ENCODE measurements at regions not wholly inside any gene's neighbourhood (a gene's known extent, or its start where the extent isn't known, plus 50 kb on each side); places are given as distances from the start of the nearest gene placed in this dataset.

GRCh38 chr18:76771192-76771799 lies 51.1 kb upstream of the ZNF236 start:
- DNase-seq (ENCODE audit: low read depth in 4 of 6, low spot score in 6 of 6), result peak in 2 of 6 donors; percentile 38 to 45
- Histone ChIP-seq H3K27me3 (ENCODE audit: control insufficient read depth, insufficient read depth, low read length) (no peaks in the 10 kb centered on the region), H3K4me1 (ENCODE audit: control insufficient read depth, insufficient read depth, low read length) (peaks cover 7% of the 10 kb centered on the region), H3K36me3 (ENCODE audit: control insufficient read depth, insufficient read depth, low read length) (no peaks in the 10 kb centered on the region), H3K4me3 (ENCODE audit: low read depth, low read length) (no peak overlapping the region), H3K27ac (ENCODE audit: low read depth, low read length) (peak overlapping the region; percentile 79), H3K9me3 (ENCODE audit: control insufficient read depth, insufficient read depth, low read length) (no peaks in the 10 kb centered on the region)
- WGBS (ENCODE audit: insufficient coverage), result 58% methylated on average over 7 of the region's 13 CpGs

- H3K36me3 ChIP-seq (ENCODE audit: control insufficient read depth, insufficient read depth, low read length), result no peaks in the 10 kb centered on the region
- no peaks in the 10 kb centered on the region for H3K9me3 ChIP-seq (ENCODE audit: control insufficient read depth, insufficient read depth, low read length)
- H3K27me3 ChIP-seq (ENCODE audit: control insufficient read depth, insufficient read depth, low read length), result no peaks in the 10 kb centered on the region
- H3K4me1 ChIP-seq (ENCODE audit: control insufficient read depth, insufficient read depth, low read length), result peaks cover 16% of the 10 kb centered on the region
- H3K4me3 ChIP-seq (ENCODE audit: low read depth, low read length), result no peak overlapping the region
- no peak for DNase-seq (ENCODE audit: low read depth in 4 of 6, low spot score in 6 of 6)
- H3K27ac ChIP-seq (ENCODE audit: low read depth, low read length), result no peak overlapping the region
- no CpG with 5 or more reads among the region's 1 CpG for WGBS (ENCODE audit: insufficient coverage)
These were observed 54.4 kb upstream of the ZNF236 start for GRCh38 chr18:76767954-76768353.

DNA sequence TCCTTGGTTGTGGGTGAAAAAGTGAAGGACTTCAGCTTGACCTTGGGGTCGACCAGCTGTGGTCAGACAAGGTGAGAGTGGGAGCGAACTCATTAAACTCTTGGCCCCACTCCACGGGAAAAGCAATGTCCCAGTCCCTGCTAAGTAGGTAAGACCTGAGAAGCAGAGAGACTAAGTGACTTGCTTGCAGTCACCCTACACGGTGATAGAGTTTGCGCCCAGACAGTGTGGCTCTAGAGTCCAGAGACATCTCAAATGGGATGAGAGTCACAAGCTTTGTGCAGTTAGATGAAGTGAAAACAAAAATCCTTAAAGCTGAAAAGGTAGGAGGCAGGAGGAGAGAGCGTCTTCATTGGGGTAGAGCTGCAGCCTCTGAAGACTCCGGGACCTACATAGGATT lies 55.9 kb upstream of the ZNF236 start:
- H3K36me3 ChIP-seq (ENCODE audit: control insufficient read depth, insufficient read depth, low read length), result no peaks in the 10 kb centered on the region
- peaks cover 14% of the 10 kb centered on the region for H3K4me1 ChIP-seq (ENCODE audit: control insufficient read depth, insufficient read depth, low read length)
- H3K27ac ChIP-seq (ENCODE audit: low read depth, low read length), result no peak overlapping the region
- DNase-seq (ENCODE audit: low read depth in 4 of 6, low spot score in 6 of 6), result no peak
- H3K4me3 ChIP-seq (ENCODE audit: low read depth, low read length), result no peak overlapping the region
- H3K9me3 ChIP-seq (ENCODE audit: control insufficient read depth, insufficient read depth, low read length), result no peaks in the 10 kb centered on the region
- no peaks in the 10 kb centered on the region for H3K27me3 ChIP-seq (ENCODE audit: control insufficient read depth, insufficient read depth, low read length)
- 97% methylated on average over 7 of the region's 7 CpGs for WGBS (ENCODE audit: insufficient coverage)

DNA sequence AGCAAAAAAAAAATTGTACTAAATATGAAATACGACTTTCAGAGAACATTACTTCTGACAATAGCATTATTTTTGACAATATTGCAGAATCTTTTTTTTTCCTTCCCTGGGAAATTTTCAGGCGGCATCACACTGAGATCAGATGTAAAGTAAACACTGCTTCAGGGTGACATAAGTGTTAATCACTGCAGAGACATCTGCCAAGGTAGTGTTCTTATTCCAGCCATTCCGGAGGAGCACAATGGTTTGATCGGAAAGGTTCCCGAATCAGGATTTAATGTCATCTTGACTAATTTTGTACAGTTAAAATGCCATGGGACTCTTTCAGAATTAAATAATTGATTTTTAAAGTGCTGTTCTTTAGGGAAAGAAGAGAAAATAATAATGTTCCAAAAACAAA lies 56.7 kb upstream of the ZNF236 start:
- no peak overlapping the region for H3K4me3 ChIP-seq (ENCODE audit: low read depth, low read length)
- WGBS (ENCODE audit: insufficient coverage), result no CpG with 5 or more reads among the region's 5 CpGs
- no peaks in the 10 kb centered on the region for H3K27me3 ChIP-seq (ENCODE audit: control insufficient read depth, insufficient read depth, low read length)
- H3K27ac ChIP-seq (ENCODE audit: low read depth, low read length), result no peak overlapping the region
- no peaks in the 10 kb centered on the region for H3K36me3 ChIP-seq (ENCODE audit: control insufficient read depth, insufficient read depth, low read length)
- peak in 2 of 6 donors; percentile 24 to 80 for DNase-seq (ENCODE audit: low read depth in 4 of 6, low spot score in 6 of 6)
- H3K4me1 ChIP-seq (ENCODE audit: control insufficient read depth, insufficient read depth, low read length), result peaks cover 13% of the 10 kb centered on the region
- no peaks in the 10 kb centered on the region for H3K9me3 ChIP-seq (ENCODE audit: control insufficient read depth, insufficient read depth, low read length)

GRCh38 chr18:76764291-76764901 lies 58.0 kb upstream of the ZNF236 start:
- Histone ChIP-seq H3K27ac (ENCODE audit: low read depth, low read length) (no peak overlapping the region), H3K4me1 (ENCODE audit: control insufficient read depth, insufficient read depth, low read length) (peaks cover 9% of the 10 kb centered on the region), H3K36me3 (ENCODE audit: control insufficient read depth, insufficient read depth, low read length) (no peaks in the 10 kb centered on the region), H3K27me3 (ENCODE audit: control insufficient read depth, insufficient read depth, low read length) (no peaks in the 10 kb centered on the region), H3K4me3 (ENCODE audit: low read depth, low read length) (no peak overlapping the region), H3K9me3 (ENCODE audit: control insufficient read depth, insufficient read depth, low read length) (no peaks in the 10 kb centered on the region)
- peak in 2 of 6 donors; percentile 48 to 59 for DNase-seq (ENCODE audit: low read depth in 4 of 6, low spot score in 6 of 6)
- WGBS (ENCODE audit: insufficient coverage), result 44% methylated on average over 8 of the region's 10 CpGs

GRCh38 chr18:76759056-76759455 lies 63.3 kb upstream of the ZNF236 start:
- Histone ChIP-seq H3K4me1 (ENCODE audit: control insufficient read depth, insufficient read depth, low read length) (peaks cover 3% of the 10 kb centered on the region), H3K9me3 (ENCODE audit: control insufficient read depth, insufficient read depth, low read length) (no peaks in the 10 kb centered on the region), H3K27ac (ENCODE audit: low read depth, low read length) (no peak overlapping the region), H3K27me3 (ENCODE audit: control insufficient read depth, insufficient read depth, low read length) (no peaks in the 10 kb centered on the region), H3K36me3 (ENCODE audit: control insufficient read depth, insufficient read depth, low read length) (no peaks in the 10 kb centered on the region), H3K4me3 (ENCODE audit: low read depth, low read length) (no peak overlapping the region)
- 88% methylated on average over 23 of the region's 24 CpGs for WGBS (ENCODE audit: insufficient coverage)
- DNase-seq (ENCODE audit: low read depth in 4 of 6, low spot score in 6 of 6), result no peak

GRCh38 chr18:76757925-76758324 lies 64.4 kb upstream of the ZNF236 start:
- WGBS (ENCODE audit: insufficient coverage), result 92% methylated on average over 13 of the region's 15 CpGs
- Histone ChIP-seq H3K27me3 (ENCODE audit: control insufficient read depth, insufficient read depth, low read length) (no peaks in the 10 kb centered on the region), H3K27ac (ENCODE audit: low read depth, low read length) (no peak overlapping the region), H3K9me3 (ENCODE audit: control insufficient read depth, insufficient read depth, low read length) (no peaks in the 10 kb centered on the region), H3K4me3 (ENCODE audit: low read depth, low read length) (no peak overlapping the region), H3K36me3 (ENCODE audit: control insufficient read depth, insufficient read depth, low read length) (no peaks in the 10 kb centered on the region), H3K4me1 (ENCODE audit: control insufficient read depth, insufficient read depth, low read length) (peaks cover 3% of the 10 kb centered on the region)
- DNase-seq (ENCODE audit: low read depth in 4 of 6, low spot score in 6 of 6), result no peak

GRCh38 chr18:76757335-76757734 lies 65.0 kb upstream of the ZNF236 start:
- Histone ChIP-seq H3K9me3 (ENCODE audit: control insufficient read depth, insufficient read depth, low read length) (no peaks in the 10 kb centered on the region), H3K4me3 (ENCODE audit: low read depth, low read length) (no peak overlapping the region), H3K27ac (ENCODE audit: low read depth, low read length) (no peak overlapping the region), H3K36me3 (ENCODE audit: control insufficient read depth, insufficient read depth, low read length) (no peaks in the 10 kb centered on the region), H3K4me1 (ENCODE audit: control insufficient read depth, insufficient read depth, low read length) (peaks cover 3% of the 10 kb centered on the region), H3K27me3 (ENCODE audit: control insufficient read depth, insufficient read depth, low read length) (no peaks in the 10 kb centered on the region)
- 91% methylated on average over 13 of the region's 15 CpGs for WGBS (ENCODE audit: insufficient coverage)
- no peak for DNase-seq (ENCODE audit: low read depth in 4 of 6, low spot score in 6 of 6)

DNA sequence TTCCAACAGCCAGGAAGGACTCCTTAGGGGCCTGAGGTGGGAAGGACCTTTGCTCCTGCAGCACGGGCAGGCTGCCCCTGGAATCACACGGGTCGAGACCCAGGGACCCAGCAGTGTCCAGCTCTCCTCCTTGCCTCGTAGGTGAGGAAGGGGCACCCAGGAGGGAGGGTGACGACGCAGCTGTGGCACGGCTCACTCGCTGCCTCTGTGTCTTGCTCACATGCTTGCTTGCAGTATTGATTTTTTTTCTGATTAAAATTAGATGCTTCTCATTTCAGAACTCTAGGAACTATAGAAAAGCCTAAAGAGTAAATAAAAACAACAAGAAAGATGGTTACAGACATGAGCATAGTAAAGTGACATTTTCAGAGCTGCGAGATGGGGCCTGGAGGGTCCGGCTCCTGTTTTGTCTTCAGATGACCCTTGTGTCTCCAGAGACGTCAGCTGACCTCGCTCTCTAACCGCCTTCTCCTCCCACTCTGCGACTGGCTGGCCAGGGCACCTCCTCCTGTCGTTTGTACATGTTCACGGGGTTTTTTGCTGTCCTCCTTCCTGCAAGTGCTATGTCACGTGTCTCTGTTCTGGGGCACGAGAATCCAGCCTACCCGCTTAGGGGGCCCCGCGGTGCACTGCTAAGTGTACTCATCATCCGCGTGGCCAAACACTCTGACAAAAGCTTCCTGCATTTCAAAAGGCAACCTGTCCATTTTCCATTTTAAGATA lies 65.7 kb upstream of the ZNF236 start:
- Histone ChIP-seq H3K27me3 (ENCODE audit: control insufficient read depth, insufficient read depth, low read length) (no peaks in the 10 kb centered on the region), H3K4me3 (ENCODE audit: low read depth, low read length) (no peak overlapping the region), H3K27ac (ENCODE audit: low read depth, low read length) (no peak overlapping the region), H3K9me3 (ENCODE audit: control insufficient read depth, insufficient read depth, low read length) (no peaks in the 10 kb centered on the region), H3K4me1 (ENCODE audit: control insufficient read depth, insufficient read depth, low read length) (peaks cover 3% of the 10 kb centered on the region), H3K36me3 (ENCODE audit: control insufficient read depth, insufficient read depth, low read length) (no peaks in the 10 kb centered on the region)
- 76% methylated on average over 18 of the region's 23 CpGs for WGBS (ENCODE audit: insufficient coverage)
- no peak for DNase-seq (ENCODE audit: low read depth in 4 of 6, low spot score in 6 of 6)

DNA sequence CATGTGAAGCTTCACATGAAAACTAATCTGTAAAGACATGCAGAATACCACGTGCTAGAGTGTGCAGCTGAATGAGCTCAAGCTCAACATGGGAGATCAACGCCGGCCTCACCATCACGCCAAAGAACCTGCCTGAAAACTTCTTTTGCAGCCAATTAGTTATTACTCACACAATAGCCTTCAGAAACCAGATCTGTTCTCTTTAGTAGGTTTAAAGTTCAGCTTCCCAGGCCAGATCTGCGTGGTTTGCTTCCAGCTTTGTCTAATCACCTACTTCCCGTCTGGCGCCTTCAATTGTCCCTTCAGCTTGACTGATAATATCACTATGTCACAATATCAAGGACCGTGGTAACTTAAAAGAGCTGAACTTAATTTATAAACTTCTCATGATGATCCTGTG lies 68.0 kb upstream of the ZNF236 start:
- H3K36me3 ChIP-seq (ENCODE audit: control insufficient read depth, insufficient read depth, low read length), result no peaks in the 10 kb centered on the region
- no peaks in the 10 kb centered on the region for H3K27me3 ChIP-seq (ENCODE audit: control insufficient read depth, insufficient read depth, low read length)
- no peak for DNase-seq (ENCODE audit: low read depth in 4 of 6, low spot score in 6 of 6)
- H3K4me3 ChIP-seq (ENCODE audit: low read depth, low read length), result no peak overlapping the region
- peaks cover 9% of the 10 kb centered on the region for H3K9me3 ChIP-seq (ENCODE audit: control insufficient read depth, insufficient read depth, low read length)
- no peak overlapping the region for H3K27ac ChIP-seq (ENCODE audit: low read depth, low read length)
- WGBS (ENCODE audit: insufficient coverage), result 86% methylated on average over 5 of the region's 8 CpGs
- peaks cover 3% of the 10 kb centered on the region for H3K4me1 ChIP-seq (ENCODE audit: control insufficient read depth, insufficient read depth, low read length)

Measured in spinal cord (tissue), 9 donors.